Breast epithelium (tissue), 4 donors: ENCODE measurements at regions not wholly inside any gene's neighbourhood (a gene's known extent, or its start where the extent isn't known, plus 50 kb on each side); places are given as distances from the start of the nearest gene placed in this dataset.
A peak's percentile ranks its signal among the peaks of the same experiment; 100 is the strongest.

Experiments
- DNase-seq, 2 donors: peaks; one replicate each; pipeline ENCODE4 v3.0.0-alpha.2; 2019; ENCODE audit warnings: low spot score in 2 of 2
- H3K27ac ChIP-seq, 2 donors: fragments of 200-600 bp; sonication (generic) in 1 of 2; one replicate each; pipeline ENCODE4 v1.5.1; 2016 to 2019; ENCODE audit warnings: mild to moderate bottlenecking in 1 of 2
- H3K27me3 ChIP-seq, 2 donors: fragments of 200-600 bp; sonication (generic) in 1 of 2; one replicate each; pipeline versions ENCODE4 v1.5.1 to v1.6.0; 2017 to 2019; ENCODE audit warnings: control low read depth in 1 of 2, mild to moderate bottlenecking in 1 of 2
- H3K36me3 ChIP-seq: fragments of 200-600 bp; one replicate; pipeline ENCODE4 v1.5.1; 2019
- H3K4me1 ChIP-seq, 2 donors: fragments of 200-600 bp; sonication (generic); one replicate each; pipeline ENCODE4 v1.5.1; 2016 to 2019; ENCODE audit warnings: control low read depth in 1 of 2
- H3K4me3 ChIP-seq, 3 donors: fragments of 200-600 bp; sonication (generic); 1 replicate in 2 of 3; 2 replicates in 1 of 3; pipeline ENCODE4 v1.5.1; 2016 to 2019; ENCODE audit warnings: mild to moderate bottlenecking in 3 of 3, moderate library complexity in 2 of 3
- H3K9me3 ChIP-seq, 2 donors: fragments of 200-600 bp; sonication (generic) in 1 of 2; one replicate each; pipeline ENCODE4 v1.5.1; 2016 to 2019; ENCODE audit warnings: control low read depth in 1 of 2
- POLR2A ChIP-seq: fragments of 450-650 bp; IDR thresholded peaks from one replicate; pipeline ENCODE4 v1.6.1; 2016; ENCODE audit warnings: antibody characterized with exemption, mild to moderate bottlenecking, moderate library complexity
- POLR2AphosphoS5 ChIP-seq, 3 donors: sonication (generic); formaldehyde crosslinking; IDR thresholded peaks; one replicate each; pipeline ENCODE4 v1.6.1; 2017; ENCODE audit warnings: antibody characterized with exemption in 3 of 3
- intact Hi-C: fragments of 100-400 bp; cut with DNase I; formaldehyde crosslinking; loops from one replicate; pipeline ENCODE4 v1.15.1; 2023; ENCODE audit warnings: low total_unique reads
- TF ChIP-seq, protein P1 (sequence below), 3 donors: fragments of 450-650 bp; IDR thresholded peaks; one replicate each; pipeline ENCODE4 v1.5.1; 2016 to 2017; ENCODE audit warnings: antibody characterized with exemption in 3 of 3, mild to moderate bottlenecking in 3 of 3, moderate library complexity in 3 of 3

DNA sequence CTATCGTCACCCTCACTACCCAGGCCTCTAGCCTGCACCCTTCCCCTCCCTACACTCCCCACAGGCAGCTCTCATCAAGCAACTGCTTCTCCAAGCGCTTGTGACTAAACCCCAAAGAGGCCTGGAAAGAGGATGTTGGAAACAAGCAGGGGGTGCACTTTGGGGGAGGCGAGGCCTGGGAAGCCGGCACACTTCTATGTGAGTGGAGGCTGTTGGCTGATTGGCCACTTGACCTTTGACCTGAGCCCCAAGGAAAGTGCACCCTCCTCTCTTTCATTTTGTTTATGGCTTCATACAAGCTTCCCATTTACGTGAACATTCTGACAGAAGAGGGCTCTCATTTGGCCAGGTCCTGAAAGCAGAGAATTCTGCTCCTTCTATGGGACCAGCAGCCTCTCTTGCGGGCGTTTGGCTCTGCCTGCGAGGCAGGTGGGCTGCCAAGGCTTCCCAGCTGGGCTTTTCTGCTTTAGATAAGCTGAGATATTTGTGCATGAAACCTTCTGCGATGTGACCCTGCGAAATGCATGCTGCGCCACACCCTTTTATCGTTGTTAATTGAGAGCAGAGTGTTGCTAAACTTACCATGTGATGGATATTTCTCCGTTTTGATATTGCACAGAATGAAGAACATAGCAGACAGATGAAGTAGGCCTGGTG is 134.8 kb upstream of the NCK2 start:
- Histone ChIP-seq H3K4me3 (no peak overlapping the region), H3K27ac (no peak overlapping the region), H3K27me3 (no peaks in the 10 kb centered on the region), H3K9me3 (no peaks in the 10 kb centered on the region), H3K4me1 (no peaks in the 10 kb centered on the region), H3K36me3 (no peaks in the 10 kb centered on the region)
- DNase-seq: no peak
- intact Hi-C loops: no loop called here
- TF ChIP-seq POLR2A: no peak
- TF ChIP-seq, protein P1, sequence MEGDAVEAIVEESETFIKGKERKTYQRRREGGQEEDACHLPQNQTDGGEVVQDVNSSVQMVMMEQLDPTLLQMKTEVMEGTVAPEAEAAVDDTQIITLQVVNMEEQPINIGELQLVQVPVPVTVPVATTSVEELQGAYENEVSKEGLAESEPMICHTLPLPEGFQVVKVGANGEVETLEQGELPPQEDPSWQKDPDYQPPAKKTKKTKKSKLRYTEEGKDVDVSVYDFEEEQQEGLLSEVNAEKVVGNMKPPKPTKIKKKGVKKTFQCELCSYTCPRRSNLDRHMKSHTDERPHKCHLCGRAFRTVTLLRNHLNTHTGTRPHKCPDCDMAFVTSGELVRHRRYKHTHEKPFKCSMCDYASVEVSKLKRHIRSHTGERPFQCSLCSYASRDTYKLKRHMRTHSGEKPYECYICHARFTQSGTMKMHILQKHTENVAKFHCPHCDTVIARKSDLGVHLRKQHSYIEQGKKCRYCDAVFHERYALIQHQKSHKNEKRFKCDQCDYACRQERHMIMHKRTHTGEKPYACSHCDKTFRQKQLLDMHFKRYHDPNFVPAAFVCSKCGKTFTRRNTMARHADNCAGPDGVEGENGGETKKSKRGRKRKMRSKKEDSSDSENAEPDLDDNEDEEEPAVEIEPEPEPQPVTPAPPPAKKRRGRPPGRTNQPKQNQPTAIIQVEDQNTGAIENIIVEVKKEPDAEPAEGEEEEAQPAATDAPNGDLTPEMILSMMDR (IDR thresholded peaks at IDR 0.05): no peak
- TF ChIP-seq POLR2AphosphoS5 (IDR thresholded peaks at IDR 0.05): no peak

DNA sequence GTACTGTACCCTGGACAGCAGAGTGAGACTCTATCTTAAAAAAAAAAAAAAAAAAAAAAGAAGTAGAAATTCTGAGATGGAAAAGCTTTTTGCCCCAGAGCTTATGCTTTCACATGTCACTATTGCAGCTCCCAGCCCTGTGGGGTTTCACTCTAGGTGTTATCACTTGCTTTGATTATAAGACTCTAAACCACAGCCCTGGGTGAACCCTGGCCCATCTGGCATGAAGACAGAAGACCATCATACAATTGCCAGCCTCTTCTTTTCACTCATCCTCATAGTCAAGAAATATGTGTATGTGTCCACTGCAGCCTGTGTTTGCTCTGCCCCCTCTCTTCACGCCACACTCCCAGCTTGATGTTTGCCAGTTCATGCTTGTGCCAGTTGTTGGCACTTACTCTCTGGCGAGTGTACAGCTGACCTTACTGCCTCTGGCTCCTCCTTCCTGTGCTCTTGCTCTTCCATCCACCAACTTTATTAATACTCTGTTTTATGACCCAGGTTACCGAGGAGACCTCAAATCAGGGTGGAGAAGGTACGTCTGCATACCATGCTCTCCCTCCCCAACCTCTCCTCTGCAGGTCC is 136.7 kb upstream of the NCK2 start:
- intact Hi-C loops: no loop called here
- DNase-seq: no peak
- H3K9me3 ChIP-seq: no peaks in the 10 kb centered on the region

DNA sequence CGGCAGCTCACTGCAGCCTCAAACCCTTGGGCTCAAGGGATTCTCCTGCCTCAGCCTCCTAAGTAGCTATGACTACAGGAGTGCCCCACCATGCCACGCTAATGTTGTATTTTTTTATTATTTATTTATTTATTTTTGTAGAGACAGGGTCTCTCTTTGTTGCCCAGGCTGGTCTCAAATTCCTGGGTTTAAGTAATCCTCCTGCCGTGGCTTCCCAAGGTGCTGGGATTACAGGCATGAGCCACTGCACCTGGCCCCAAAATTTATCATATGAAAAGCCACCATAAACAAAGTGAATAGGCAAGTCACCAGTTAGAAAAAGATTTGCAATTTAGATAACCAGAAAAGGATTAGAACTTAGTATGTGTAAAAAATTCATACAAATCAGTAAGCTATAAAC is 138.6 kb upstream of the NCK2 start:
- Histone ChIP-seq H3K4me1 (no peaks in the 10 kb centered on the region), H3K36me3 (no peaks in the 10 kb centered on the region), H3K27ac (no peak overlapping the region), H3K27me3 (no peaks in the 10 kb centered on the region), H3K9me3 (no peaks in the 10 kb centered on the region), H3K4me3 (no peak overlapping the region)
- intact Hi-C loops: no loop called here
- no peak for TF ChIP-seq POLR2AphosphoS5 (IDR thresholded peaks at IDR 0.05)
- TF ChIP-seq, protein P1 (IDR thresholded peaks at IDR 0.05): no peak
- no peak for TF ChIP-seq POLR2A
- no peak for DNase-seq

More for the DNA sequence above, 136.7 kb upstream of the NCK2 start:
- no peaks in the 10 kb centered on the region for H3K4me1 ChIP-seq
- TF ChIP-seq POLR2A (no peak), POLR2AphosphoS5 (IDR thresholded peaks at IDR 0.05) (no peak)
- TF ChIP-seq, protein P1 (IDR thresholded peaks at IDR 0.05): no peak
- H3K27ac ChIP-seq: no peak overlapping the region
- no peaks in the 10 kb centered on the region for H3K36me3 ChIP-seq
- H3K4me3 ChIP-seq: no peak overlapping the region
- no peaks in the 10 kb centered on the region for H3K27me3 ChIP-seq

DNA sequence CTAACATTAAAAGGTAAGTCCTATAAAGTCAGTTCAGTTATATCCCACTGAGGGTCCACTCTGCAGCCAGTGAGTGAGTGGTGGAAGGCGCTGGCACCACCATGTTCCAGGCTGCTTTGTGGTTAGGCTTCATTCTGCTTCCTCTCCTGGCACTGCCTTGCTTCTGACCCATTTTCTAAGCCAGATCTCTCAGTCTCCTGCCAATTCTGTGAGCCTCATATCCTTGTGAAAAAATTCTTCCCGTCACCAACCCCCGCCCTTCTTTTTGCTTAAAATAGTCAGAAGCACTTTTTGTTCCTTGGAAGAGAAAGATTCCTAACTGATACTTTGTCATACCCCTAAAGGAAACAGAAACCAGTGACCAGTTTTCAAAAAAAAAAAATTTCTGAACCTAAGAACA is 139.8 kb upstream of the NCK2 start:
- peak overlapping the region in 1 of 3 donors; percentile 11 for H3K4me3 ChIP-seq
- peak overlapping the region in 1 of 2 donors; percentile 22 for H3K27ac ChIP-seq
- no peaks in the 10 kb centered on the region for H3K9me3 ChIP-seq
- intact Hi-C loops: no loop called here
- no peaks in the 10 kb centered on the region for H3K4me1 ChIP-seq
- no peaks in the 10 kb centered on the region for H3K27me3 ChIP-seq
- TF ChIP-seq POLR2A (no peak), POLR2AphosphoS5 (IDR thresholded peaks at IDR 0.05) (no peak)
- TF ChIP-seq, protein P1 (IDR thresholded peaks at IDR 0.05): no peak
- H3K36me3 ChIP-seq: no peaks in the 10 kb centered on the region
- DNase-seq: peak in 1 of 2 donors; percentile 72

DNA sequence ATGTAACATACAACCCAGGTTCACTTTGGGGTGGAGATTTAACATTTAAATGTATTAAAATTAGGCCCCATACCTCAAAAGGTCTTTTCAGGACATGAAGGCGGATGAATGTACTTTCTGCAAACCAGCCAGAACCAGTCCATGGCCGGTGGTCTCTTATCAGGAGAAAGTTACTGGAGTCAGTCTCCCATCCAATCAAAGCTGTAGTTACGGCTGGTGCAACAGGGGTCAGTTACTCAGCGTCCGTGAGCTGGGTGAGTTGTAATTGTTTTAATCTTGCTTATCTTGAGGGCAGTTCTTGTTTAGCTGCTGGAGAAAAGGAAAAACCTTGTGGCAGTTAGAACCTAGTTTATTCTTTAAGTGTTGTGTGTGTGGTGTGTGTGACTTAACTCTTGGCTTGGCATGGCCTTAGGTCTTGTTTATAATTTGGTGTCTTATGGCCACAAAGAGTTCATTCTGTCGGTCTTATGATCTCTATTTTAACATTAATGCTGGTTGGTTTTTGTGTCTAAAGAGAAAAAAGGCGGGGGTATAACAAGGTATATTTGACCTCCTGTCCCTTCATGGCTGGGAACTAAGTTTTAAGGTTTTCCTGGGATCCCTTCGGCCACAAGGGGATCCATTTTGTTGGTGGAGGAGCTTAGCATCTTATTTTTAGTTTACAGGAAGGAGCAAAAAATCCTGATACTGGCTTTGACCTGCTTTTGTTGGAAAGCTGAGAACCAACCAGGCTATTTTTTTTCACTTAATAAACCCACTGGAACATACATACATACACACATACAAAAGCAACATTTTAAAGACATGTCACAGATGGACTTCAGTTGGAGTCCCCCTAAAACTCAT is 143.5 kb upstream of the NCK2 start:
- H3K9me3 ChIP-seq: no peaks in the 10 kb centered on the region
- no peak for DNase-seq
- no peaks in the 10 kb centered on the region for H3K27me3 ChIP-seq
- TF ChIP-seq POLR2AphosphoS5 (IDR thresholded peaks at IDR 0.05) (no peak), POLR2A (no peak)
- TF ChIP-seq, protein P1 (IDR thresholded peaks at IDR 0.05): no peak
- no peaks in the 10 kb centered on the region for H3K36me3 ChIP-seq
- no peak overlapping the region for H3K4me3 ChIP-seq
- H3K27ac ChIP-seq: no peak overlapping the region
- intact Hi-C loops: no loop called here
- H3K4me1 ChIP-seq: no peaks in the 10 kb centered on the region
